NB4 (cell line): ENCODE measurements at regions not wholly inside any gene's neighbourhood (a gene's known extent, or its start where the extent isn't known, plus 50 kb on each side); places are given as distances from the start of the nearest gene placed in this dataset.

Experiments used
- DNase-seq: peaks from one replicate; pipeline ENCODE4 v3.0.0; 2010; ENCODE audit warnings: low read depth
- H3K4me3 ChIP-seq: one replicate; pipeline ENCODE4 v1.5.1; 2011; ENCODE audit warnings: mild to moderate bottlenecking, low read depth, low read length, moderate library complexity
- MYC ChIP-seq: IDR thresholded peaks from 2 replicates; pipeline ENCODE4 v1.6.1; 2011; ENCODE audit warnings: low read depth, low read length
- POLR2A ChIP-seq: IDR thresholded peaks from 2 replicates; pipeline ENCODE4 v1.6.1; 2011; ENCODE audit warnings: mild to moderate bottlenecking; ENCODE audit not compliant: insufficient read length; ENCODE audit errors: extremely low read depth
- TF ChIP-seq, protein P1 (sequence below): IDR thresholded peaks from one replicate; pipeline ENCODE4 v1.5.1; 2012; ENCODE audit warnings: low read depth, low read length
- TF ChIP-seq, protein P2 (sequence below): IDR thresholded peaks from 2 replicates; pipeline ENCODE4 v1.6.1; 2011; ENCODE audit warnings: low read depth, low read length

- no peak for DNase-seq
- TF ChIP-seq, protein P1, sequence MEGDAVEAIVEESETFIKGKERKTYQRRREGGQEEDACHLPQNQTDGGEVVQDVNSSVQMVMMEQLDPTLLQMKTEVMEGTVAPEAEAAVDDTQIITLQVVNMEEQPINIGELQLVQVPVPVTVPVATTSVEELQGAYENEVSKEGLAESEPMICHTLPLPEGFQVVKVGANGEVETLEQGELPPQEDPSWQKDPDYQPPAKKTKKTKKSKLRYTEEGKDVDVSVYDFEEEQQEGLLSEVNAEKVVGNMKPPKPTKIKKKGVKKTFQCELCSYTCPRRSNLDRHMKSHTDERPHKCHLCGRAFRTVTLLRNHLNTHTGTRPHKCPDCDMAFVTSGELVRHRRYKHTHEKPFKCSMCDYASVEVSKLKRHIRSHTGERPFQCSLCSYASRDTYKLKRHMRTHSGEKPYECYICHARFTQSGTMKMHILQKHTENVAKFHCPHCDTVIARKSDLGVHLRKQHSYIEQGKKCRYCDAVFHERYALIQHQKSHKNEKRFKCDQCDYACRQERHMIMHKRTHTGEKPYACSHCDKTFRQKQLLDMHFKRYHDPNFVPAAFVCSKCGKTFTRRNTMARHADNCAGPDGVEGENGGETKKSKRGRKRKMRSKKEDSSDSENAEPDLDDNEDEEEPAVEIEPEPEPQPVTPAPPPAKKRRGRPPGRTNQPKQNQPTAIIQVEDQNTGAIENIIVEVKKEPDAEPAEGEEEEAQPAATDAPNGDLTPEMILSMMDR = no peak
- no peak for TF ChIP-seq MYC
- TF ChIP-seq, protein P2, sequence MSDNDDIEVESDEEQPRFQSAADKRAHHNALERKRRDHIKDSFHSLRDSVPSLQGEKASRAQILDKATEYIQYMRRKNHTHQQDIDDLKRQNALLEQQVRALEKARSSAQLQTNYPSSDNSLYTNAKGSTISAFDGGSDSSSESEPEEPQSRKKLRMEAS = no peak
- no peak for TF ChIP-seq POLR2A
Observed at GRCh38 chr5:82754759-82755158, 322.4 kb downstream of the TMEM167A start.

DNA sequence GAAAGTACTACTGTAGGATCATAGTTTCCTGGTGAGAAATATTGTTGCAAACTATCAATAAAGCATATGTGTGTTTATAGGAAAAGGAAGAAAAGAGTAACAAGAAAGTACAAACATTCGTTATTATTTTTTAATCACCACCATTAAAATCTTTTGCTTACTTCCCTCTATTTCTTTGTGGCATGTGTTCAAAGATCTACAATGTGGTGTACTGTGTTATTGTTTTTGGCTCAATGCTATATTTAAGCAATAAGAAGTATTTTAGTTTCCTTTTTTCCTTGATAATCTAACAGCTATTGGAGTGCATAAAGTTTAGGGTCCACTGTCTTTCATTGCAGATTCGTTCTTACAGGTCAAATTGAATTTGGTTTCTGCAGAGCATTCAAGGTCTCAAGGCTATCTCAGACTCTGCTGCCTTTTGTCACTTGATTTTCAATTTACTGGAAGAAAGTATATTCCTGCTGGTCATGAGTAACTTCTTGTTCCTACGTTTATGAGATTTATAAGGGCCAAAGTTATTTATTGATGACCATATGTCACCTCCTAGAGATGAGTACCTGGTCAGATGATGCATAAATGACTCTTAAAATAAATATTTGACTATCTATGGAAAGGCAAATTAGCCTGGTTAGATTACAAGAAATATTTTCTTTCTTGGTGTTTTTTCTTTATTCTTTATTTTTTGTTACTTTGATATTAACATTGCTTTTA, 323.0 kb downstream of the TMEM167A start:
- H3K4me3 ChIP-seq = no peak overlapping the region
- no peak for TF ChIP-seq POLR2A
- TF ChIP-seq MYC = no peak
- TF ChIP-seq, protein P2 = no peak
- TF ChIP-seq, protein P1 = no peak
- no peak for DNase-seq

More at GRCh38 chr5:82754759-82755158, 322.4 kb downstream of the TMEM167A start:
- H3K4me3 ChIP-seq = no peak overlapping the region

DNA sequence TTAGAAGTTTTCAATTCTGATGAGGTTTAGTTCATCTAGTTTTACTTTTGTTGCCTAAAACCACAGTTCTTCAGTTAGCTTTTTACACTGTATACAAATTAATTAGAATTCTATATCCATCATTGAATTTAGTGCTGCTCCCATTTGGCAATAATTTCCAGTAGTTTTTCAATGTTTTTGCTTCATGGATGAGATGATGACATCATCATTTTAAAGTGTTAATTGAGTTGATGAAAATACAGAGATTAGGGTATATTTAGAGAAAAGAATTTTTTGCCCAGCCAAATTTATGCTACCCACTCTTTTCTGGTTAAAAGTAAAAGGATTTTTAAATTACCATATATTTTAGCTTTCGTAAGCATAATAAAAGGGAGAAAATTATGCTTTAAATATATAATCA, 323.8 kb downstream of the TMEM167A start:
- no peak for DNase-seq
- TF ChIP-seq, protein P1 = no peak
- TF ChIP-seq POLR2A = no peak
- TF ChIP-seq, protein P2 = no peak
- TF ChIP-seq MYC = no peak

DNA sequence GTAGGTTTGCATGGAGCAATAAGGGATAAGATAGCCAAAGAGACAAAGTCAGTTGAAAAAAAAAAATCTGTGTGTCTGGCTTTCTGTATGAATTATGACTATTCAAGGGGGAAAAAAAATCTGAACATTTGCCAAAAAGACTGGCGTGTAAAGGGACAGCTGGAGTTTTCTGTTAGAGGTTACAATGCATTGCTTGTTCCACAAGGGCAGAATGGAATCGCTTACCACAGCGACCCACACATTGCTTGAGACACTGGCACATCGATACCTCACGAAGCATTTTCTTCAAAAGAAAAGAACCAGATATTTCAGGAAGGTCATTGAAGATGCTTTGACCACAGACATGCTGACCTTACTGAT, 327.8 kb downstream of the TMEM167A start:
- no peak overlapping the region for H3K4me3 ChIP-seq
- no peak for DNase-seq
- TF ChIP-seq MYC (no peak), POLR2A (no peak)
- TF ChIP-seq, protein P1 = no peak
- TF ChIP-seq, protein P2 = no peak

More for the DNA sequence above, 323.8 kb downstream of the TMEM167A start:
- no peak overlapping the region for H3K4me3 ChIP-seq

GRCh38 chr5:82748688-82749460, 328.3 kb downstream of the TMEM167A start:
- no peak overlapping the region for H3K4me3 ChIP-seq
- DNase-seq = no peak
- TF ChIP-seq, protein P2 = no peak
- TF ChIP-seq POLR2A = no peak
- TF ChIP-seq, protein P1 = no peak
